GM21390 (cell line): ENCODE measurements at regions not wholly inside any gene's neighbourhood (a gene's known extent, or its start where the extent isn't known, plus 50 kb on each side); places are given as distances from the start of the nearest gene placed in this dataset.
"Not testable (repeated sequence)": the region's sequence is repeated elsewhere in the genome, so short reads cannot be mapped to it uniquely, and the experiment has no call there.

ENCODE experiments used
- ATAC-seq: cut with Tn5 transposase; IDR thresholded peaks from one replicate; pipeline ENCODE4 v1.9.1; 2021; ENCODE audit not compliant: unreplicated experiment

GRCh38 chr13:23105051-23105450, 75.7 kb upstream of the SGCG start:
- no peak for ATAC-seq

- no peak for ATAC-seq
Observed at GRCh38 chr13:23107665-23108064, 73.1 kb upstream of the SGCG start.

GRCh38 chr13:23119131-23119530, 61.6 kb upstream of the SGCG start:
- no peak for ATAC-seq

GRCh38 chr13:23127540-23127939, 53.2 kb upstream of the SGCG start:
- ATAC-seq, result not testable (repeated sequence)

GRCh38 chr13:23129331-23129730, 51.4 kb upstream of the SGCG start:
- no peak for ATAC-seq
